Neural cell (in vitro differentiated cells): ENCODE measurements at regions not wholly inside any gene's neighbourhood (a gene's known extent, or its start where the extent isn't known, plus 50 kb on each side); places are given as distances from the start of the nearest gene placed in this dataset.

ENCODE experiments used
- H2AFZ ChIP-seq: fragments of 200-600, 300-800 bp; sonication (generic), shearing (Covaris generic); 2 replicates; pipeline ENCODE4 v1.6.0; 2014; ENCODE audit warnings: low read depth, mild to moderate bottlenecking, antibody characterized with exemption, low read length, moderate library complexity
- H3F3A ChIP-seq: fragments of 200-600 bp; shearing (Covaris generic); 2 replicates; pipeline ENCODE4 v1.6.1; 2016; ENCODE audit warnings: mild to moderate bottlenecking, moderate library complexity, mixed read lengths, antibody characterized with exemption, low read length; ENCODE audit not compliant: insufficient read depth, poor library complexity, severe bottlenecking
- H3K27ac ChIP-seq: fragments of 200-600, 300-800 bp; sonication (generic), shearing (Covaris generic); 2 replicates; pipeline ENCODE4 v1.5.1; 2014; ENCODE audit warnings: mild to moderate bottlenecking, low read length, moderate library complexity
- H3K27me3 ChIP-seq: fragments of 300-800, 200-600 bp; sonication (generic), shearing (Covaris generic); 2 replicates; pipeline ENCODE4 v1.6.0; 2014; ENCODE audit warnings: mild to moderate bottlenecking, low read depth, low read length, moderate library complexity; ENCODE audit not compliant: insufficient read depth
- H3K36me3 ChIP-seq: fragments of 300-800, 200-600 bp; sonication (generic), shearing (Covaris generic); 2 replicates; pipeline ENCODE4 v1.5.1; 2014; ENCODE audit warnings: mild to moderate bottlenecking, antibody characterized with exemption, low read length, moderate library complexity; ENCODE audit not compliant: insufficient read depth
- H3K4me2 ChIP-seq: fragments of 300-800, 200-600 bp; sonication (generic), shearing (Covaris generic); 2 replicates; pipeline ENCODE4 v1.6.0; 2014; ENCODE audit warnings: mild to moderate bottlenecking, low read length
- H3K4me3 ChIP-seq: fragments of 300-800, 200-600 bp; sonication (generic), shearing (Covaris generic); 2 replicates; pipeline ENCODE4 v1.5.1; 2014; ENCODE audit warnings: mild to moderate bottlenecking, low read length, moderate library complexity
- H3K79me2 ChIP-seq: fragments of 200-600 bp; shearing (Covaris generic); replicated peaks from 2 replicates; pipeline ENCODE4 v1.6.0; 2014; ENCODE audit warnings: mild to moderate bottlenecking, low read length, moderate library complexity; ENCODE audit not compliant: insufficient read depth
- H3K9ac ChIP-seq: fragments of 300-800, 200-600 bp; sonication (generic), shearing (Covaris generic); 2 replicates; pipeline ENCODE4 v1.6.1; 2016; ENCODE audit warnings: mild to moderate bottlenecking, low read length, mixed read lengths
- H3K9me2 ChIP-seq: fragments of 200-600 bp; shearing (Covaris generic); 2 replicates; pipeline ENCODE4 v1.6.1; 2016; ENCODE audit warnings: mild to moderate bottlenecking, low read length, mixed read lengths; ENCODE audit not compliant: insufficient read depth
- H3K9me3 ChIP-seq: fragments of 200-600, 300-800 bp; sonication (generic), shearing (Covaris generic); 2 replicates; pipeline ENCODE4 v1.6.1; 2016; ENCODE audit warnings: mild to moderate bottlenecking, mixed run types, low read length, moderate library complexity, mixed read lengths
- H4K20me1 ChIP-seq: fragments of 200-600 bp; shearing (Covaris generic); 2 replicates; pipeline ENCODE4 v1.6.1; 2016; ENCODE audit warnings: mild to moderate bottlenecking, mixed run types; ENCODE audit not compliant: insufficient read depth
- CTCF ChIP-seq: fragments of 450-650 bp; IDR thresholded peaks from 2 replicates; pipeline ENCODE4 v1.5.1; 2014; ENCODE audit warnings: antibody characterized with exemption, mild to moderate bottlenecking, moderate library complexity; ENCODE audit not compliant: poor library complexity, severe bottlenecking
- EP300 ChIP-seq: fragments of 450-650 bp; conservative IDR thresholded peaks from 2 replicates; pipeline ENCODE4 v1.6.1; 2014; ENCODE audit warnings: antibody characterized with exemption, mild to moderate bottlenecking, moderate library complexity; ENCODE audit not compliant: poor library complexity, severe bottlenecking
- EZH2 ChIP-seq: fragments of 200-600, 300-800 bp; shearing (Covaris generic), sonication (generic); IDR thresholded peaks from 2 replicates; pipeline ENCODE4 v1.6.1; 2014; ENCODE audit warnings: antibody characterized with exemption, low read length, borderline replicate concordance, mild to moderate bottlenecking; ENCODE audit not compliant: insufficient read depth, poor library complexity, severe bottlenecking
- MXI1 ChIP-seq: fragments of 450-650 bp; conservative IDR thresholded peaks from 2 replicates; pipeline ENCODE4 v1.6.1; 2014; ENCODE audit warnings: antibody characterized with exemption, mild to moderate bottlenecking; ENCODE audit not compliant: poor library complexity, severe bottlenecking
- POLR2AphosphoS5 ChIP-seq: IDR thresholded peaks from 2 replicates; pipeline ENCODE4 v1.6.1; 2012
- RAD21 ChIP-seq: fragments of 450-650 bp; conservative IDR thresholded peaks from 2 replicates; pipeline ENCODE4 v1.6.1; 2014; ENCODE audit warnings: antibody characterized with exemption, mild to moderate bottlenecking, moderate library complexity
- REST ChIP-seq: IDR thresholded peaks from 2 replicates; pipeline ENCODE4 v1.6.1; 2012; ENCODE audit warnings: borderline replicate concordance
- SMC3 ChIP-seq: fragments of 450-650 bp; conservative IDR thresholded peaks from 2 replicates; pipeline ENCODE4 v1.6.1; 2014; ENCODE audit warnings: antibody characterized with exemption, mild to moderate bottlenecking, moderate library complexity; ENCODE audit not compliant: poor library complexity
- TAF1 ChIP-seq: IDR thresholded peaks from 2 replicates; pipeline ENCODE4 v1.6.1; 2012; ENCODE audit warnings: low read depth

DNA sequence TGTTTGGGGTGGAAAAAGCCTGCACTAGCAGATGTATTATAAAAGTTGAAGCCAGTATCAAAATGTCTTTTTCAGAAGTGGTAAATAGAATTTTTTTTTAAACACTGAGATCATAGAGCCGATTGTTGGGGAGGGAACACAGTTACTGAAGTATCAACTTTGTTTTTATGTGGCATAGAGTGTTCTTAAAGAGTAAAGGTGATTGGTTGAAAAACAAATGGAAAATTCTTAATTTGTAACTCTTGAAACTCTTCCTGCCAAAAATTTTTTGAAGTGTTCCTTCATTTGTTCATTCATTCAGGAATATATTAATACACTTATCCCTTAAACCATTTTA lies 83.3 kb downstream of the DISP1 start:
- TF ChIP-seq POLR2AphosphoS5 (no peak), EZH2 (no peak), REST (no peak), SMC3 (no peak), CTCF (no peak), MXI1 (no peak), EP300 (no peak)
- Histone ChIP-seq H3K27ac (no peak overlapping the region), H3K9me2 (no peaks in the 10 kb centered on the region), H3K36me3 (no peaks in the 10 kb centered on the region), H4K20me1 (no peaks in the 10 kb centered on the region), H3K79me2 (no peaks in the 10 kb centered on the region), H3K4me3 (no peak overlapping the region), H2AFZ (no peak overlapping the region), H3K4me2 (no peak overlapping the region), H3K9ac (no peak overlapping the region), H3F3A (no peaks in the 10 kb centered on the region), H3K9me3 (no peaks in the 10 kb centered on the region), H3K27me3 (no peaks in the 10 kb centered on the region)

GRCh38 chr1:222899471-222899870 lies 84.6 kb downstream of the DISP1 start:
- TF ChIP-seq CTCF (no peak), EP300 (no peak), TAF1 (no peak), MXI1 (no peak), SMC3 (no peak), POLR2AphosphoS5 (no peak), RAD21 (no peak), EZH2 (no peak), REST (no peak)
- no peak overlapping the region for H3K27ac ChIP-seq
- H3K9me2 ChIP-seq = no peaks in the 10 kb centered on the region
- H3K27me3 ChIP-seq = no peaks in the 10 kb centered on the region
- H3K9ac ChIP-seq = no peak overlapping the region
- no peaks in the 10 kb centered on the region for H4K20me1 ChIP-seq
- H3K9me3 ChIP-seq = no peaks in the 10 kb centered on the region
- H3K36me3 ChIP-seq = no peaks in the 10 kb centered on the region
- no peak overlapping the region for H3K4me3 ChIP-seq
- no peaks in the 10 kb centered on the region for H3K79me2 ChIP-seq
- no peak overlapping the region for H2AFZ ChIP-seq
- H3K4me2 ChIP-seq = no peak overlapping the region
- no peaks in the 10 kb centered on the region for H3F3A ChIP-seq
